ENCODE measurements at regions not wholly inside any gene's neighbourhood (a gene's known extent, or its start where the extent isn't known, plus 50 kb on each side); places are given as distances from the start of the nearest gene placed in this dataset.
A peak's percentile ranks its signal among the peaks of the same experiment; 100 is the strongest.

DNA sequence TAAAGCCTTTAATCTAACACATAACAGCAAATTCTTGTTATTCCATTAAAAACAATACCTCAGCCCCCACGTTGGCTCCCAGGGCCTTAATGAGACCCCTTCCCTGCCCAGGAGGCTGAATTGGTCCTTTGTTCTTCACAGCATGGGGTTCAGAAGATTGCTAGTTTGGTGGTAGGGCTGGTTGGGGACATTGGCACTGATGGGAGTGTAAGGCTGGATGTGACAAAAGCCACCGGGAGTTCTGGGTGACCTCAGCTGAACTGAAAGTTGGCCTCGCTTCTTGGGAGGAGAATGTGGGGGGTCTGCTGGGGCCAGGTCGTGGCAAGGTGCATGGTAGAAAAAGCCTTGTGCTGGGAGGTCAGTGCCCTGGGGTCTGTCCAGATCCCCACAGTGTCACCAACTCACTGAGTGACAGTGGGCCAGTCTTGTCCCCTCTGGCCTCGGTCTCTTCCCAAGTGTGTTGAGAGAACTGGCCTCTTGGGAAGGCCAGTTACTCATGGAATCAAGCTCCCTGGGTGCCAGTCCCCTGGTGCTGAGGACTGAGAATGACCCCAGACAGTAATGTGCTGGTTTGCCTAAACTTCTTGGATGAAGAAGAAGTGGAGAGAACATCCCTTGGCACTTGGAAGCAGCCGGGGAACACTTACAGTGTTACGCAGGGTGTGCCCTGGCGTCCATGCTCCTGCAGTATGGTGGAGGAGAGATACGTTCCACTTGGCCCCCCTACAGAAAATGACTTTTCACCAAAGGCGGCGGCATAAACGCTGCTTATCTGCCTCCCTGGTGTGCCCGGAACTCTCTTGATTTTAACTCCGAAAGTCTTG is 283.7 kb upstream of the RTL1 start:
- no peak overlapping the region for H3K4me3 ChIP-seq (ENCODE audit: low read depth in 1 of 2, low read length in 2 of 2)
- no peaks in the 10 kb centered on the region for H3K9me3 ChIP-seq (ENCODE audit: insufficient read depth, low read length, severe bottlenecking)
- no peaks in the 10 kb centered on the region for H3K36me3 ChIP-seq (ENCODE audit: insufficient read depth, low read length)
- no peaks in the 10 kb centered on the region for H4K20me1 ChIP-seq (ENCODE audit: insufficient read depth, low read length)
- H3K9ac ChIP-seq (ENCODE audit: low read depth, low read length), result no peak overlapping the region
- TF ChIP-seq EZH2 (IDR thresholded peaks at IDR 0.05; ENCODE audit: borderline replicate concordance, low read depth, low read length, severe bottlenecking), result no peak
- TF ChIP-seq, protein P1, sequence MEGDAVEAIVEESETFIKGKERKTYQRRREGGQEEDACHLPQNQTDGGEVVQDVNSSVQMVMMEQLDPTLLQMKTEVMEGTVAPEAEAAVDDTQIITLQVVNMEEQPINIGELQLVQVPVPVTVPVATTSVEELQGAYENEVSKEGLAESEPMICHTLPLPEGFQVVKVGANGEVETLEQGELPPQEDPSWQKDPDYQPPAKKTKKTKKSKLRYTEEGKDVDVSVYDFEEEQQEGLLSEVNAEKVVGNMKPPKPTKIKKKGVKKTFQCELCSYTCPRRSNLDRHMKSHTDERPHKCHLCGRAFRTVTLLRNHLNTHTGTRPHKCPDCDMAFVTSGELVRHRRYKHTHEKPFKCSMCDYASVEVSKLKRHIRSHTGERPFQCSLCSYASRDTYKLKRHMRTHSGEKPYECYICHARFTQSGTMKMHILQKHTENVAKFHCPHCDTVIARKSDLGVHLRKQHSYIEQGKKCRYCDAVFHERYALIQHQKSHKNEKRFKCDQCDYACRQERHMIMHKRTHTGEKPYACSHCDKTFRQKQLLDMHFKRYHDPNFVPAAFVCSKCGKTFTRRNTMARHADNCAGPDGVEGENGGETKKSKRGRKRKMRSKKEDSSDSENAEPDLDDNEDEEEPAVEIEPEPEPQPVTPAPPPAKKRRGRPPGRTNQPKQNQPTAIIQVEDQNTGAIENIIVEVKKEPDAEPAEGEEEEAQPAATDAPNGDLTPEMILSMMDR (IDR thresholded peaks at IDR 0.05; ENCODE audit: borderline replicate concordance, extremely low read depth, low read length, poor library complexity, severe bottlenecking), result no peak
- H3K27ac ChIP-seq (ENCODE audit: low read length), result no peak overlapping the region
- no peaks in the 10 kb centered on the region for H3K79me2 ChIP-seq (ENCODE audit: insufficient read depth, low read length)
- H2AFZ ChIP-seq (ENCODE audit: low read depth, low read length), result no peak overlapping the region
- DNase-seq (peak; percentile 1), ATAC-seq (ENCODE audit: insufficient read depth, low read depth) (no peak)
- H3K4me2 ChIP-seq (ENCODE audit: insufficient read depth, low read length), result no peak overlapping the region
- H3K4me1 ChIP-seq (ENCODE audit: insufficient read depth, low read length), result no peaks in the 10 kb centered on the region
- no peaks in the 10 kb centered on the region for H3K27me3 ChIP-seq (ENCODE audit: insufficient read depth, low read length, poor library complexity)

DNA sequence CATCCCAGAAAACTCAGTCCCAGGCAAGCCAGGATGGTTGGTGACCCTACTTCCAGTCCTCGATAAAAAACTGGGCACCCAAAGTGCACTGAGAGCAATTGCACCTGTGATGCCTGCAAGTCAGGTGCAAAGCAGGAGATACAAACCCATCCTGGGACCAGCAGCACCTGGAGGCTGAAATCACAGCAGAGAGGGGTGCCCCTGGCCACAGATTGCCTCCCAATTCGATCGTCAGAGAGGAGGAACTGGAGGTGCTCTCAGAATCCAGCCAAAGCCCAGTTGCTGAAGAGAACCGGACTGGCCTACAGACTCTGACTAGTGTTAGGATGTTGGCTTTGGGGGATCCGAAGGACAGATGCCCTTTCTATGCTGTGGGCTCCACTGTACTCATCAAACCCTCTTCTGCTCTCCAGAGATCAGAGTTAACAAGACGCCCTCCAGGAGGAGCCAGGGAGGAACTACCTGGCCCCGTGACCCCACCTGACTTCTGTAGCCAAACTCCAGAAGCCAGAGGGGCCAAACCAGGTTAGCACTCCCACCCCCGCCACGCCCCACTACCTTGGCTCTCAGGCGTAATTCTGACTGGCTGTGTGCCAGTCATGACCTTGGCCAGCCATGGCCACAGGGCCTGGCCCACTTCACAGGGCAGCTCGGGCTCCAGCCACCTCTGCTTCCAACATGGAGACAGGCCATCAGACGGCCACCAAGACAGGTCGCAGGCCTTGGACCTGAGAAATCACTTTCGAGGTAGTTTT is 284.5 kb upstream of the RTL1 start:
- H3K27me3 ChIP-seq (ENCODE audit: insufficient read depth, low read length, poor library complexity), result no peaks in the 10 kb centered on the region
- no peak overlapping the region for H3K4me3 ChIP-seq (ENCODE audit: low read depth in 1 of 2, low read length in 2 of 2)
- H3K4me2 ChIP-seq (ENCODE audit: insufficient read depth, low read length), result no peak overlapping the region
- H3K36me3 ChIP-seq (ENCODE audit: insufficient read depth, low read length), result no peaks in the 10 kb centered on the region
- DNase-seq, result peak; percentile 2
- H2AFZ ChIP-seq (ENCODE audit: low read depth, low read length), result no peak overlapping the region
- no peaks in the 10 kb centered on the region for H3K79me2 ChIP-seq (ENCODE audit: insufficient read depth, low read length)
- H4K20me1 ChIP-seq (ENCODE audit: insufficient read depth, low read length), result no peaks in the 10 kb centered on the region
- no peaks in the 10 kb centered on the region for H3K9me3 ChIP-seq (ENCODE audit: insufficient read depth, low read length, severe bottlenecking)
- no peaks in the 10 kb centered on the region for H3K4me1 ChIP-seq (ENCODE audit: insufficient read depth, low read length)
- no peak overlapping the region for H3K27ac ChIP-seq (ENCODE audit: low read length)
- ATAC-seq (ENCODE audit: insufficient read depth, low read depth), result no peak
- no peak for TF ChIP-seq EZH2 (IDR thresholded peaks at IDR 0.05; ENCODE audit: borderline replicate concordance, low read depth, low read length, severe bottlenecking)
- TF ChIP-seq, protein P1 (IDR thresholded peaks at IDR 0.05; ENCODE audit: borderline replicate concordance, extremely low read depth, low read length, poor library complexity, severe bottlenecking), result no peak
- no peak overlapping the region for H3K9ac ChIP-seq (ENCODE audit: low read depth, low read length)

DNA sequence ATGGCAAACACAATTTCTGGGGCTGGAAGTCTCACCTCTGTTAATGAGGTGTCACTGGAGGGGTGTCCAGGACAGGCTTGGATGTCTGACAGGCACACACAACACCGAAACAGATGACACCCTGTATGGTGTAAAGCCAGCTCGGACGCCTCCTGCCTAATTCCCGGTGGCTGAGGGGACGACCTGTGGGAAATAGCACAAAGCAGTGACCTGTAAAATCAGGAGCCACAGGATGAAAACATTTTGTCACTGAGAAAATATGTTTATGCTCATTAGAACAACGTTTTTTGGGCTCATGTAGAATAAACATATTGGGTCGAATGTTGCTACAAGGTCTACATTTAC is 285.0 kb upstream of the RTL1 start:
- no peaks in the 10 kb centered on the region for H3K9me3 ChIP-seq (ENCODE audit: insufficient read depth, low read length, severe bottlenecking)
- TF ChIP-seq, protein P1 (IDR thresholded peaks at IDR 0.05; ENCODE audit: borderline replicate concordance, extremely low read depth, low read length, poor library complexity, severe bottlenecking), result no peak
- TF ChIP-seq EZH2 (IDR thresholded peaks at IDR 0.05; ENCODE audit: borderline replicate concordance, low read depth, low read length, severe bottlenecking), result no peak
- no peaks in the 10 kb centered on the region for H3K4me1 ChIP-seq (ENCODE audit: insufficient read depth, low read length)
- H3K4me2 ChIP-seq (ENCODE audit: insufficient read depth, low read length), result no peak overlapping the region
- H3K36me3 ChIP-seq (ENCODE audit: insufficient read depth, low read length), result no peaks in the 10 kb centered on the region
- no peak for DNase-seq
- ATAC-seq (ENCODE audit: insufficient read depth, low read depth), result no peak
- no peak overlapping the region for H3K27ac ChIP-seq (ENCODE audit: low read length)
- H4K20me1 ChIP-seq (ENCODE audit: insufficient read depth, low read length), result no peaks in the 10 kb centered on the region
- H2AFZ ChIP-seq (ENCODE audit: low read depth, low read length), result no peak overlapping the region
- H3K9ac ChIP-seq (ENCODE audit: low read depth, low read length), result no peak overlapping the region
- no peaks in the 10 kb centered on the region for H3K27me3 ChIP-seq (ENCODE audit: insufficient read depth, low read length, poor library complexity)
- no peaks in the 10 kb centered on the region for H3K79me2 ChIP-seq (ENCODE audit: insufficient read depth, low read length)
- no peak overlapping the region for H3K4me3 ChIP-seq (ENCODE audit: low read depth in 1 of 2, low read length in 2 of 2)
